ENCODE measurements at regions not wholly inside any gene's neighbourhood (a gene's known extent, or its start where the extent isn't known, plus 50 kb on each side); places are given as distances from the start of the nearest gene placed in this dataset.

GRCh38 chr14:98074111-98074510 lies 1197.9 kb downstream of the BCL11B start:
- 98% methylated on average over 5 of the region's 5 CpGs for WGBS
- no peak overlapping the region for H3K4me3 ChIP-seq (ENCODE audit: low read length in 2 of 2)
- H3K27ac ChIP-seq (ENCODE audit: low read depth in 1 of 2, low read length in 1 of 2) = no peak overlapping the region
- H3K9me3 ChIP-seq (ENCODE audit: control insufficient read depth in 2 of 2, insufficient read depth in 1 of 2, low read length in 1 of 2) = no peaks in the 10 kb centered on the region
- no peaks in the 10 kb centered on the region for H3K27me3 ChIP-seq (ENCODE audit: control insufficient read depth in 2 of 2, insufficient read depth in 1 of 2, low read length in 1 of 2)
- peaks cover 3 to 15% of the 10 kb centered on the region in 2 donors for H3K4me1 ChIP-seq (ENCODE audit: control insufficient read depth in 2 of 2, insufficient read depth in 2 of 2, low read length in 2 of 2)
- peaks cover 0 to 26% of the 10 kb centered on the region in 2 donors for H3K36me3 ChIP-seq (ENCODE audit: control insufficient read depth in 2 of 2, insufficient read depth in 2 of 2, low read length in 1 of 2)
- no peak for DNase-seq (ENCODE audit: low read depth in 6 of 9, low spot score in 9 of 9)

- WGBS = 88% methylated on average over 3 of the region's 3 CpGs
- DNase-seq (ENCODE audit: low read depth in 6 of 9, low spot score in 9 of 9) = no peak
- H3K36me3 ChIP-seq (ENCODE audit: control insufficient read depth in 2 of 2, insufficient read depth in 2 of 2, low read length in 1 of 2) = peaks cover 0 to 28% of the 10 kb centered on the region in 2 donors
- no peaks in the 10 kb centered on the region for H3K27me3 ChIP-seq (ENCODE audit: control insufficient read depth in 2 of 2, insufficient read depth in 1 of 2, low read length in 1 of 2)
- no peaks in the 10 kb centered on the region for H3K9me3 ChIP-seq (ENCODE audit: control insufficient read depth in 2 of 2, insufficient read depth in 1 of 2, low read length in 1 of 2)
- peaks cover 0 to 3% of the 10 kb centered on the region in 2 donors for H3K4me1 ChIP-seq (ENCODE audit: control insufficient read depth in 2 of 2, insufficient read depth in 2 of 2, low read length in 2 of 2)
- H3K4me3 ChIP-seq (ENCODE audit: low read length in 2 of 2) = no peak overlapping the region
- no peak overlapping the region for H3K27ac ChIP-seq (ENCODE audit: low read depth in 1 of 2, low read length in 1 of 2)
Observed at GRCh38 chr14:98077176-98077575, 1194.8 kb downstream of the BCL11B start.

GRCh38 chr14:98082833-98083232 lies 1189.2 kb downstream of the BCL11B start:
- H3K36me3 ChIP-seq (ENCODE audit: control insufficient read depth in 2 of 2, insufficient read depth in 2 of 2, low read length in 1 of 2) = peaks cover 0 to 13% of the 10 kb centered on the region in 2 donors
- 90% methylated on average over 1 of the region's 1 CpG for WGBS
- H3K27ac ChIP-seq (ENCODE audit: low read depth in 1 of 2, low read length in 1 of 2) = no peak overlapping the region
- H3K4me1 ChIP-seq (ENCODE audit: control insufficient read depth in 2 of 2, insufficient read depth in 2 of 2, low read length in 2 of 2) = no peaks in the 10 kb centered on the region
- H3K4me3 ChIP-seq (ENCODE audit: low read length in 2 of 2) = no peak overlapping the region
- no peaks in the 10 kb centered on the region for H3K9me3 ChIP-seq (ENCODE audit: control insufficient read depth in 2 of 2, insufficient read depth in 1 of 2, low read length in 1 of 2)
- no peaks in the 10 kb centered on the region for H3K27me3 ChIP-seq (ENCODE audit: control insufficient read depth in 2 of 2, insufficient read depth in 1 of 2, low read length in 1 of 2)
- no peak for DNase-seq (ENCODE audit: low read depth in 6 of 9, low spot score in 9 of 9)

- WGBS = 94% methylated on average over 1 of the region's 1 CpG
- Histone ChIP-seq H3K9me3 (ENCODE audit: control insufficient read depth in 2 of 2, insufficient read depth in 1 of 2, low read length in 1 of 2) (no peaks in the 10 kb centered on the region), H3K27ac (ENCODE audit: low read depth in 1 of 2, low read length in 1 of 2) (no peak overlapping the region), H3K4me1 (ENCODE audit: control insufficient read depth in 2 of 2, insufficient read depth in 2 of 2, low read length in 2 of 2) (no peaks in the 10 kb centered on the region), H3K4me3 (ENCODE audit: low read length in 2 of 2) (no peak overlapping the region), H3K27me3 (ENCODE audit: control insufficient read depth in 2 of 2, insufficient read depth in 1 of 2, low read length in 1 of 2) (no peaks in the 10 kb centered on the region), H3K36me3 (ENCODE audit: control insufficient read depth in 2 of 2, insufficient read depth in 2 of 2, low read length in 1 of 2) (no peaks in the 10 kb centered on the region)
- no peak for DNase-seq (ENCODE audit: low read depth in 6 of 9, low spot score in 9 of 9)
Observed at GRCh38 chr14:98085751-98086150, 1186.2 kb downstream of the BCL11B start.

GRCh38 chr14:98093111-98093510 lies 1178.9 kb downstream of the BCL11B start:
- 92% methylated on average over 2 of the region's 2 CpGs for WGBS
- peaks cover 0 to 6% of the 10 kb centered on the region in 2 donors for H3K9me3 ChIP-seq (ENCODE audit: control insufficient read depth in 2 of 2, insufficient read depth in 1 of 2, low read length in 1 of 2)

GRCh38 chr14:98099527-98099926 lies 1172.5 kb downstream of the BCL11B start:
- Histone ChIP-seq H3K4me1 (ENCODE audit: control insufficient read depth in 2 of 2, insufficient read depth in 2 of 2, low read length in 2 of 2) (peaks cover 0 to 8% of the 10 kb centered on the region in 2 donors), H3K9me3 (ENCODE audit: control insufficient read depth in 2 of 2, insufficient read depth in 1 of 2, low read length in 1 of 2) (no peaks in the 10 kb centered on the region), H3K27ac (ENCODE audit: low read depth in 1 of 2, low read length in 1 of 2) (peak overlapping the region in 1 of 2 donors; percentile 9), H3K27me3 (ENCODE audit: control insufficient read depth in 2 of 2, insufficient read depth in 1 of 2, low read length in 1 of 2) (no peaks in the 10 kb centered on the region), H3K4me3 (ENCODE audit: low read length in 2 of 2) (no peak overlapping the region), H3K36me3 (ENCODE audit: control insufficient read depth in 2 of 2, insufficient read depth in 2 of 2, low read length in 1 of 2) (no peaks in the 10 kb centered on the region)
- DNase-seq (ENCODE audit: low read depth in 6 of 9, low spot score in 9 of 9) = peak in 3 of 9 donors; percentile 6 to 32 (median 13)
- 75% methylated on average over 2 of the region's 2 CpGs for WGBS

More at GRCh38 chr14:98093111-98093510, 1178.9 kb downstream of the BCL11B start:
- H3K4me3 ChIP-seq (ENCODE audit: low read length in 2 of 2) = no peak overlapping the region
- H3K27me3 ChIP-seq (ENCODE audit: control insufficient read depth in 2 of 2, insufficient read depth in 1 of 2, low read length in 1 of 2) = no peaks in the 10 kb centered on the region
- DNase-seq (ENCODE audit: low read depth in 6 of 9, low spot score in 9 of 9) = no peak
- no peaks in the 10 kb centered on the region for H3K4me1 ChIP-seq (ENCODE audit: control insufficient read depth in 2 of 2, insufficient read depth in 2 of 2, low read length in 2 of 2)
- peaks cover 0 to 4% of the 10 kb centered on the region in 2 donors for H3K36me3 ChIP-seq (ENCODE audit: control insufficient read depth in 2 of 2, insufficient read depth in 2 of 2, low read length in 1 of 2)
- no peak overlapping the region for H3K27ac ChIP-seq (ENCODE audit: low read depth in 1 of 2, low read length in 1 of 2)

- H3K4me1 ChIP-seq (ENCODE audit: control insufficient read depth in 2 of 2, insufficient read depth in 2 of 2, low read length in 2 of 2) = peaks cover 0 to 9% of the 10 kb centered on the region in 2 donors
- H3K27me3 ChIP-seq (ENCODE audit: control insufficient read depth in 2 of 2, insufficient read depth in 1 of 2, low read length in 1 of 2) = no peaks in the 10 kb centered on the region
- no peak overlapping the region for H3K4me3 ChIP-seq (ENCODE audit: low read length in 2 of 2)
- no peaks in the 10 kb centered on the region for H3K36me3 ChIP-seq (ENCODE audit: control insufficient read depth in 2 of 2, insufficient read depth in 2 of 2, low read length in 1 of 2)
- H3K9me3 ChIP-seq (ENCODE audit: control insufficient read depth in 2 of 2, insufficient read depth in 1 of 2, low read length in 1 of 2) = no peaks in the 10 kb centered on the region
- 96% methylated on average over 3 of the region's 3 CpGs for WGBS
- H3K27ac ChIP-seq (ENCODE audit: low read depth in 1 of 2, low read length in 1 of 2) = no peak overlapping the region
- no peak for DNase-seq (ENCODE audit: low read depth in 6 of 9, low spot score in 9 of 9)
Observed at GRCh38 chr14:98101323-98101722, 1170.7 kb downstream of the BCL11B start.

- Histone ChIP-seq H3K9me3 (ENCODE audit: control insufficient read depth in 2 of 2, insufficient read depth in 1 of 2, low read length in 1 of 2) (no peaks in the 10 kb centered on the region), H3K27ac (ENCODE audit: low read depth in 1 of 2, low read length in 1 of 2) (no peak overlapping the region), H3K36me3 (ENCODE audit: control insufficient read depth in 2 of 2, insufficient read depth in 2 of 2, low read length in 1 of 2) (no peaks in the 10 kb centered on the region), H3K27me3 (ENCODE audit: control insufficient read depth in 2 of 2, insufficient read depth in 1 of 2, low read length in 1 of 2) (no peaks in the 10 kb centered on the region), H3K4me1 (ENCODE audit: control insufficient read depth in 2 of 2, insufficient read depth in 2 of 2, low read length in 2 of 2) (peaks cover 0 to 9% of the 10 kb centered on the region in 2 donors), H3K4me3 (ENCODE audit: low read length in 2 of 2) (no peak overlapping the region)
- peak in 8 of 9 donors; percentile 20 to 79 (median 38) for DNase-seq (ENCODE audit: low read depth in 6 of 9, low spot score in 9 of 9)
- 84% methylated on average over 2 of the region's 2 CpGs for WGBS
Observed at GRCh38 chr14:98103705-98104104, 1168.3 kb downstream of the BCL11B start.

GRCh38 chr14:98109326-98109725 lies 1162.7 kb downstream of the BCL11B start:
- 87% methylated on average over 3 of the region's 3 CpGs for WGBS
- Histone ChIP-seq H3K9me3 (ENCODE audit: control insufficient read depth in 2 of 2, insufficient read depth in 1 of 2, low read length in 1 of 2) (no peaks in the 10 kb centered on the region), H3K4me1 (ENCODE audit: control insufficient read depth in 2 of 2, insufficient read depth in 2 of 2, low read length in 2 of 2) (peaks cover 0 to 5% of the 10 kb centered on the region in 2 donors), H3K27ac (ENCODE audit: low read depth in 1 of 2, low read length in 1 of 2) (no peak overlapping the region), H3K27me3 (ENCODE audit: control insufficient read depth in 2 of 2, insufficient read depth in 1 of 2, low read length in 1 of 2) (no peaks in the 10 kb centered on the region), H3K36me3 (ENCODE audit: control insufficient read depth in 2 of 2, insufficient read depth in 2 of 2, low read length in 1 of 2) (peaks cover 0 to 3% of the 10 kb centered on the region in 2 donors), H3K4me3 (ENCODE audit: low read length in 2 of 2) (no peak overlapping the region)
- DNase-seq (ENCODE audit: low read depth in 6 of 9, low spot score in 9 of 9) = no peak
